ENCODE measurements at regions not wholly inside any gene's neighbourhood (a gene's known extent, or its start where the extent isn't known, plus 50 kb on each side); places are given as distances from the start of the nearest gene placed in this dataset.

DNA sequence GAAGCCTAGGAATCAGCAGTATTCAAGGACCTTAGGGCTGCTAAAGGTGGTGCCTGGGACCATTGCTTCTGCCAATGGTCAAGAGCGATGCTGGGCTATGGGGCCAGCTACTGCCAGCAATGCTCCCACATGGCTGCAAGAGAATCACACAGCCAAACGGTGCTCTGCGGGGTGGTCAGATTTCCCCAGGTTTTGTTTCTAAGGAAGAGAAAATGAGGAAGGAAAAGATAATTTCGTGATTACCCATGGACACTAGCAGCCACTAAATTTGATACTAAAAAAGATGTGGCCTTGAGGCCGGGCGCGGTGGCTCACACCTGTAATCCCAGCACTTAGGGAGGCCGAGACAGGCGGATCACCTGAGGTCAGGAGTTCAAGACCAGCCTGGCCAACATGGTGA is 83.0 kb downstream of the LYZL2 start:
- Mint-ChIP-seq H3K27me3 (ENCODE audit: insufficient read depth) (peaks cover 8% of the 10 kb centered on the region), H3K4me3 (no peak overlapping the region), H3K27ac (no peak overlapping the region), H3K36me3 (ENCODE audit: low read depth) (no peaks in the 10 kb centered on the region), H3K4me1 (ENCODE audit: low read depth) (peaks cover 15% of the 10 kb centered on the region), H3K9me3 (no peaks in the 10 kb centered on the region)
- TF ChIP-seq, protein P1, sequence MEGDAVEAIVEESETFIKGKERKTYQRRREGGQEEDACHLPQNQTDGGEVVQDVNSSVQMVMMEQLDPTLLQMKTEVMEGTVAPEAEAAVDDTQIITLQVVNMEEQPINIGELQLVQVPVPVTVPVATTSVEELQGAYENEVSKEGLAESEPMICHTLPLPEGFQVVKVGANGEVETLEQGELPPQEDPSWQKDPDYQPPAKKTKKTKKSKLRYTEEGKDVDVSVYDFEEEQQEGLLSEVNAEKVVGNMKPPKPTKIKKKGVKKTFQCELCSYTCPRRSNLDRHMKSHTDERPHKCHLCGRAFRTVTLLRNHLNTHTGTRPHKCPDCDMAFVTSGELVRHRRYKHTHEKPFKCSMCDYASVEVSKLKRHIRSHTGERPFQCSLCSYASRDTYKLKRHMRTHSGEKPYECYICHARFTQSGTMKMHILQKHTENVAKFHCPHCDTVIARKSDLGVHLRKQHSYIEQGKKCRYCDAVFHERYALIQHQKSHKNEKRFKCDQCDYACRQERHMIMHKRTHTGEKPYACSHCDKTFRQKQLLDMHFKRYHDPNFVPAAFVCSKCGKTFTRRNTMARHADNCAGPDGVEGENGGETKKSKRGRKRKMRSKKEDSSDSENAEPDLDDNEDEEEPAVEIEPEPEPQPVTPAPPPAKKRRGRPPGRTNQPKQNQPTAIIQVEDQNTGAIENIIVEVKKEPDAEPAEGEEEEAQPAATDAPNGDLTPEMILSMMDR (IDR thresholded peaks at IDR 0.05) = no peak
- DNase-seq = no peak

GRCh38 chr10:30542895-30543288 is 86.7 kb downstream of the LYZL2 start:
- Mint-ChIP-seq H3K27me3 (ENCODE audit: insufficient read depth) (peaks cover 14% of the 10 kb centered on the region), H3K4me1 (ENCODE audit: low read depth) (peaks cover 38% of the 10 kb centered on the region), H3K9me3 (no peaks in the 10 kb centered on the region), H3K36me3 (ENCODE audit: low read depth) (no peaks in the 10 kb centered on the region), H3K4me3 (no peak overlapping the region), H3K27ac (peak overlapping the region; percentile 6; the same call in 1 of the 2 replicates)
- no peak for DNase-seq
- TF ChIP-seq, protein P1 (IDR thresholded peaks at IDR 0.05) = no peak

DNA sequence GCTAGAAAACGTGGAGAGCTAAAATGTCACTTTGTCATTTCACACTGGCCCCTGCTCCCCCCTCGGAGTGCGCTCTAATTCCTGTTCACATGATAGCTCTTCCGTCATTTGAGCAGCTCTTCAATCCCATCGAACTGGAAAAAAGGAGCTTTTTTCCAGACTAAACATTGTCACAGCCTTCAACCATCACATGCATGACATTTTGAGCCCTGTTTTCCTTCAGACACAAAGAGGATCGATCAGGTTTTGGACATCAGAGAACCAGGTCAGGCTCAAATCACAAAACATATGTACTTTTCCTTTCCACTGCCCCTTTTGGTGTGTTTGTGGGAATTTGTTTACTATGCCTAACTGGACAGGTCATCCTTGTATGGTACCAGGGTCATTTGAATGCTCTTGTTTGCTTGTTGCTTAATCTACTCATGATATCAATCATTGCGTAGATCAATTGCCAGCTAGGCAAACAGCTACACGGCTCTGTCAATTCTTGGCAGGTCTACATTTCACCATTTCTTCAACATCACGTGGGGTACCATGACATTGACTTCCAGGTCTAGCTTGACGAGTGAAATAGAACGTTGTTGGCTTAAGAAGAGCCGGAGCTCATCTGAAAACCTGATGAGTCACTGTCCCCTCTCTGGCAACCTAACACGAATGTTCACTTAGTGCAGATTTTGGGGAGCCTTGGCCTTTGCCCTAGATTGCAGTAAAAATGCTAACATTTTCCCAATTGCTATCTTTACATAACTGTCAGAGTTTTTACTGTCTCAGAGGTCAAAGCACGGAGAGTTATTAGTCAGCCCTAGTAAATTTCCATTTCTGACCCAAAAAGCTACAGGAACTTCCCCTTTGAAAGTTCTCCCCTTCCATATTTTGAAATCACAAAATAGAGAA is 87.3 kb downstream of the LYZL2 start:
- no peaks in the 10 kb centered on the region for H3K36me3 Mint-ChIP-seq (ENCODE audit: low read depth)
- peaks cover 39% of the 10 kb centered on the region for H3K4me1 Mint-ChIP-seq (ENCODE audit: low read depth)
- H3K27ac Mint-ChIP-seq = peak overlapping the region; percentile 6; the same call in 1 of the 2 replicates
- H3K27me3 Mint-ChIP-seq (ENCODE audit: insufficient read depth) = peaks cover 15% of the 10 kb centered on the region
- no peaks in the 10 kb centered on the region for H3K9me3 Mint-ChIP-seq
- no peak overlapping the region for H3K4me3 Mint-ChIP-seq
- DNase-seq = peak; percentile 18
- TF ChIP-seq, protein P1 (IDR thresholded peaks at IDR 0.05) = no peak

DNA sequence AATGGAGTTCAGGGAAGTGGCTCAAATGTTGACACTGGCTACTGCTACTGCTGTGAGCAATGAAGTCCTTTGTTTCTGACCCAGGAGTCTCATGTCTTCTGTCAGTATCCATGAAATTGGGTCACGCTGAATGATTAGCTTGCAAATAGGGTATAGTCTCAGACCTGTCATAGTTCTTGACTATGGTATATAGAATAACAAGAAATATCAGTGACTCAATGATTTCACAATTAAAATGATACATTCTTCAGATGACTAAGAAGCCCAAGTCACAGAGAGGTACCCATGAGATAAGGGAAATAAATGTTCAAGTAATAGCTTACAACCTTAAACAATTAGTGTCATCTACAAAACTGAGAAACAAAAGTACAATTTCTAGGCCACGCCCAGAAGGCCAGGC is 89.3 kb downstream of the LYZL2 start:
- H3K27ac Mint-ChIP-seq = no peak overlapping the region
- peaks cover 39% of the 10 kb centered on the region for H3K4me1 Mint-ChIP-seq (ENCODE audit: low read depth)
- H3K27me3 Mint-ChIP-seq (ENCODE audit: insufficient read depth) = peaks cover 15% of the 10 kb centered on the region
- H3K9me3 Mint-ChIP-seq = no peaks in the 10 kb centered on the region
- no peak overlapping the region for H3K4me3 Mint-ChIP-seq
- TF ChIP-seq, protein P1 (IDR thresholded peaks at IDR 0.05) = no peak
- DNase-seq = no peak
- H3K36me3 Mint-ChIP-seq (ENCODE audit: low read depth) = no peaks in the 10 kb centered on the region

DNA sequence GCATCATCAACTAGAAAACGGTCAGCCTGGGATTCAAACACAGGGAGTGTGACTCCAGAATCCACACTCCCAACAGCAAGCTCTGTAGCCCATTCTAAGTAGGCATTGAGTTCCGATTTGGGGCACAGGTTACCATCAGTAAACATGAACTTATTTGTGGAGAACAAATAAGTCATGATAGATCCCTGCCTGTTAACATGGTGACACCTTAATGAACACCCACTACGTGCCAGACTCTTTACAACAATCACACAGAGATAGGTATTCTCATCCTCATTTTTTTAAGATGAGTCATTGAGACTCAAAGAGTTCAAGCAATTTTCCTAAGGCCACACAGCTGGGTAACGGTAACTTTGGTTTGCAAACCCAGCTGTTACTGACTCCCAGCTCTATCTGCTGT is 91.5 kb downstream of the LYZL2 start:
- no peaks in the 10 kb centered on the region for H3K9me3 Mint-ChIP-seq
- TF ChIP-seq, protein P1 (IDR thresholded peaks at IDR 0.05) = no peak
- H3K36me3 Mint-ChIP-seq (ENCODE audit: low read depth) = no peaks in the 10 kb centered on the region
- peaks cover 38% of the 10 kb centered on the region for H3K4me1 Mint-ChIP-seq (ENCODE audit: low read depth)
- no peak overlapping the region for H3K4me3 Mint-ChIP-seq
- peaks cover 15% of the 10 kb centered on the region for H3K27me3 Mint-ChIP-seq (ENCODE audit: insufficient read depth)
- no peak overlapping the region for H3K27ac Mint-ChIP-seq
- DNase-seq = no peak
